GM21717 (cell line): ENCODE measurements at regions not wholly inside any gene's neighbourhood (a gene's known extent, or its start where the extent isn't known, plus 50 kb on each side); places are given as distances from the start of the nearest gene placed in this dataset.
"Not testable (repeated sequence)": the region's sequence is repeated elsewhere in the genome, so short reads cannot be mapped to it uniquely, and the experiment has no call there.

ENCODE experiments used
- ATAC-seq: cut with Tn5 transposase; IDR thresholded peaks from one replicate; pipeline ENCODE4 v1.9.1; 2021; ENCODE audit warnings: mild to moderate bottlenecking, moderate library complexity; ENCODE audit not compliant: unreplicated experiment

DNA sequence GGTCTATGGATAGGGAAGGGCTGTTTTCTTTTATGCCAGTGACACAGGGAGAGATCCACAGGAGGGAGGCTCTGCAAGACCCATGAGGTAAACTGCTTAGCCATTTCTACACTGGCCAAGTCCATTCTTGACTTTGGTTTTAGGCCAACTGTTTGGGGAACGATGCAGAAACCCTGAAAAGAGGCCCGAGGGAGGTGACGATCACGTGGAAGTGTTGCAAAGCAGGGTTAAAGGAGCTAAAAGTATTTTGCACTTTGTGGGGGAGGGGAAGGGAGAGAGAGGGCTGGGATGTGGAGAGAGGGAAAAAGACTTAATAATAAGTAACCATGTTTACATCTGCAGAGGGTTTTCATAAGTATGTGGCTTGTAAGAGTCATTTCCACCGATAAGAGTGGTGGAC, 239.7 kb downstream of the EMX2 start:
- ATAC-seq: no peak

DNA sequence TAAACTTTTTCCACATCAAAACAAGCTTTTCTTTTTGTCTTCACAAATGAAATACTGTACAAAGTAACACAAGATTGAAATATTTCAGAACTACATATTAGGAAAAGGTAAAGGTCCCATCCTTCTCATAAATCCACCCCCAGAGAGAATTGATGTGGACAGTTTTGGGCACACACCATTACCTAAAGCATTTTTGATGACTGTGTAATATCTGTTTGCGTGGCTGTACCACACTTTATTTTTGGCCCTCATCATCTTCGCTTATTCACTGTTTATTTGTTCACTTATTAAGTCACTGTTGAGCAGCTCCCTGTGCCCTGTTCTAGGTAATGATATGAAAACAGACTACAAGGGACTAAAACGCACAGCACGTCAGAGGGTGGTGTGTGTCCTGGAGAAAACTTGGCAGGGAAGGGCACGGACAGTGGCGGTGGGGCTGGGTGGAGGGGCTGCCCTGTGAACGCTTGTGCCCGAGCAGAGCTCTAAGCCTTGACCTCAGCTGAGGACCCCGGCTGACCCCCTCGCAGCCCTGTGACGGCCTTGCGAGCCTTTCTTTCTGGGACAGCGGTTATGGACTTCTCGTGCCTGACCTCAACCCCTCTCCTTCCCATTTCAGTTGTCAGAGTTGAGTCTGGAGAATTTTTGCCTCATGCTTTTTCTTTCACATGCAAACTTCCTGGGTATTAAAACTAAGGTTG, 241.3 kb downstream of the EMX2 start:
- no peak for ATAC-seq

DNA sequence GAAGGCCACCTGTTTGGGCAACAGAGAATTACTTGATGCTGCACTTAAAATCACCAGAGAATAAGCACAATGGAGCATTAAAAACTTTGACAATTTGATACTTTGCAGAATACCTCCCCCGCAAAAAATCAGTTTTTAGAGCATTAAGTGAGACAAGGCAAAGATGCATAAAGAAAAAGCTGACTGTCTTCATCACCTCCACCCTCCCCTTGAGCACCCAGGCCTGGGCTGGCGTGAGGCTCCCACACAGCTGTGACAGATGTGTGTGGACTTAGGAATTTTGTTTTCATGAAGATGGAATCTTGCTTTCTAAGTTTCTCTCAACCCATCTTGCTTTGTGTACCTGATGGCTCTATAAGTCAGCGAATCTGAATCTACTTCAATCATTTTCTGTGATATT, 242.2 kb downstream of the EMX2 start:
- no peak for ATAC-seq

DNA sequence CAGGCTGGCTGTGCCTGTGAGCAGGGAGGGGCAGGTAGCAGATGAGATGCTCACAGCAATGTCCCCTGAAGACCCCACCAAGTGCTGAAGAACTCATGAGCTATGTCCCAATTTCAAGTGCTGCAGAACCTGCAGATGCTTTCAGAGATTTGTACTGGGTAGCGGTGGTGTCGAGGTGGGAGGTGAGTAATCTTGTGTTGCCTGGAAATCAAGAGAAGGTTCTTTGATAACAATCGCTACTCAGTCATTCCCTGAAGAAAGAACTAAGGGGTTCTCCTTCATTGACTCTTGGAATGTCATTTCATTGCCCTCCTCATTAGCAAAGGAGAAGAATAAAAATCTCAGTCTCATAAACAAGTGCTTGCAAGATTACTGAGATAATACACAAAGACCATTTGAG, 246.4 kb downstream of the EMX2 start:
- no peak for ATAC-seq

DNA sequence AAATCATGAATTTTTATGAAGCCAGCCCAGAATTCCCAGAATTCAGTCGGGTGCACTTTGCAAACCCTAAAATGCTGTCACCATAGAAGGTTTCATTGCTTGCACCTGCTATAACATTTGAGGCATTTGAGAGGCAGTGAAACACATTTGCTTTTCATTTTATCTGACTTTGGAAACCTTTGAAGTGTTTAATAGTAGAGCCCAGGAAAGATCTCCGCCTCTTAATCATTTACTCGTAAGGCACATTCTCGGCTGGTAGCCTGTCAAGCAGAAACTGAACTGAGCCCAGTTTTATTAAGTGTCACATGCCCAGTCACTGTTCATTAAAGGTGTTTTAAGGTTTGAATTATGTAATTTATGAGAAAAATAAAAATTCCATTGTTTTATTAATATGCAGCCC, 247.6 kb downstream of the EMX2 start:
- no peak for ATAC-seq

DNA sequence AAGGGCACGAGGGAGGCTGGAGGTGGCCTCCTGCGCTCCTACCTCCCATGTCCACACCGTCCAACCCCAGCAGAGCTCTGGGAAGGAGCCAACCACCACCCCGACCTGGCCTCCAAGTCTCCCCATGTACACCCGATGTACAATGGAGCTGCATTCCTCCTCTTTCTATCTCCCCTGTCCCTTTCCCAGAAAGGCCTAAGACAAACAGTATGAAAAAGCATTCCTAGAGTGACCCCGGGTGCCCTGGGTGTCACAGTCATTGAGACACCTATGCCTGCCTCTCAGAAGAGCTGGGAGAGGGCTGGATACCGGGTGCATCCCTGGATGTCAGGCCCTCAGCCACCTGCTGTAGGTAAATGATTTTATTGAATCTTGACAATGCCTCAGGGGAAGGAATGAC, 248.1 kb downstream of the EMX2 start:
- no peak for ATAC-seq

DNA sequence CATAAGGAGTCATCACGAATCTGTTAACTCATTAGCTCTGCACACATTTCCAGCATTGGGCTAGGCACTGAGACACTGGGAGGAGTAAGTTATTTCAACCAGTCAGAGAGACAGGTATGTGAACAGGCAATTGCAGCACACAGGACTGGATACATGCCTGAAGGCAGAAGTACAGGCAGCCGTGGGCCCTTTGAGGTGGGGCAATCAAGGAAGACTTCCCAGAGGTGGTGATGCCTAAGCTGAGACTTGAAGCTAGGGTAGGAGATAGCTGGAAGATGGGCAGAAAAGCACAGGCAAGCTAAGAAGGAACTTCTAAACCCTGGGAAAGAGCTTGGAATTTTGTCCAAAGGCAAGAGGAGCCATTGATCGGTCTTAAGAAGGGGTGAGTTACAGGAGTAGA, 249.7 kb downstream of the EMX2 start:
- no peak for ATAC-seq

DNA sequence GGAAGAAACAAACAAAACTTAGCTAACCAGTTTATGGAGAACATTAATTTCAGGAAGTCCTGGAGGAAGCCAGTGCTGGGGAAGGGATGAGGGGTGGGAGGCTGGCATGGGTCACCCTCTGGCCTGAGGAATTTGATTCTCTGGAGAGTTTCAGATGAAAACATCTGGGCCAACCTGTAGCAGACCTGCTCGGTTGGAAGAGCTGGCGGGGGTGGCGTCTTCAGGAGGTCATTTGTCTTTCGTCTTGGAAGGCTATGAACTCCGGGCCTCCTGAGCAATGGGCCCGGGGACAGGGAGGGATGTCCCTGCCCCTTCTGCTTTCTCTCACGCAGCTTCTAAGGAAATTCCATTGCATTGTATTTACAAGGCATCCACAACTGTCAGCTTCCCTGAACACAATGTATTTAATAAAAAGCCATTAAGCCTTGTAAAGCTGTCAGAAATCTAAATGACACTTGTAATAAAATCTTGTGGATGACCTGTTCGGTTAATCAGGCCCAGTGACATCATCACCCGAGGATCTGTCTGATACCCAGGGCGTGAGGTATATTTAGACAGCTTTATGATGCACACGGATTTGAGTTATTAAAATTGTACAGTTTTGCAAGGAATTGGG, 250.5 kb downstream of the RAB11FIP2 start:
- ATAC-seq: no peak

DNA sequence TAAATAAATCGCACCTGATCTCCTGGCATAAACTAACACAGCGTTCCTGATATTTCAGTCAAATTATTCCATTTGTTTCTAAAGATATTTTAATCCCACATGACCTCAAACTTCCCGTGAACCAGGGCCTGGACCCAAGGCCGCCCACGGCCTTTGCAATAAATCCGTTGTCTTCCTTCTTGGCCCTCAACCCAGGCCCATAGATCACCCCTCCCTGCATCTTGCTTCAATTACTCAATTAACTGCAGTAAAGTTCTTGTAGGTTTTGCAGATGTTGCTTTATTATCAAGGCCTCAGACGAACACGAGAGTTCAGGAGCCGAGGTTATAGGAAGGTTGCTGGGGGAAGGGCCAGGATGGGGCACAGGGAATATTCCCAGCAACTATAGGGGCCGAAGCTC, 249.4 kb downstream of the RAB11FIP2 start:
- no peak for ATAC-seq

DNA sequence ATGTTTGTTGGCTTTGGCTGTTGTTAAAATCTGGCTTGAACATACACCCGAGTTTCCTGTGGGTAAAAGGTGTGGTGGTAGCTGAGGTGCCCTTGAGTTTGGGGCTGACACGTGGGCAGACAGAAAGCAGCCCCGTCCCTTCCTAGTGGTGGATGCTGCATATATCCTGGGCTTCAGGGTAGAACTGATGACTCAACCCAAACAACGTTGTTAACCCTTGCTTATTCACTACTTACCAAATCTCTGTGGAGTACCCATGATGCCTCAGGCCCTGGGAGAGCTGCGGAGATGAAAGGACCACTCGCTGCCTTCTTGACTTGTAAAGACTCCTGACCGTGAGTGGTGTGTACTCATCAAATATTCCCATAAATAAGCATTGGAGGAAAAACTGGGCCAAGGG, 245.1 kb downstream of the RAB11FIP2 start:
- ATAC-seq: no peak

DNA sequence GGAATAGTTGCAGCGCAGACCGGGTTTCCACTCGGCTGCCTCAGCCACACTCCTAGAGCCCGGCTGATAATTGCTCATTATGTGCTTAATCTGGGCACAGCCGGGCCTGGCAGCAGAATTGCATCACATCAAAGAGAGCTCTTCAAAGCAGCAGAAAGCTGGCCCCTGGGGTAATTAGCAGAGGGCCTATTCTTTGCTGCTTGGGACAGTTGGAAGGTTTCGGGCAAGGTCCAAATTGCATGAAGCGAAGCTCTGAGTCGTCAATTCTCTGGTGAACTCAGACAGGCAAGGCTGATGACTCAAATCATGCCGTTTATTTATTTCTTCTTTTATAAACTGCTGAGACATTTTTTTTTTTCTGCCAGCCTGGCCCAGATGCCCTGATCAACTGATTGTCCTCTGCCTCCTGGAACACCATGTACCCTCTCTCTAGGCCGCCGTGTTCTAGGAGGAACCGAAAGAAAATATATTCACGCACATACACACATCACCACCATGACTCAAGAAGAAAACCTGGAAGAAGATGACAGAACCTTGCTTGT, 242.2 kb downstream of the RAB11FIP2 start:
- no peak for ATAC-seq

DNA sequence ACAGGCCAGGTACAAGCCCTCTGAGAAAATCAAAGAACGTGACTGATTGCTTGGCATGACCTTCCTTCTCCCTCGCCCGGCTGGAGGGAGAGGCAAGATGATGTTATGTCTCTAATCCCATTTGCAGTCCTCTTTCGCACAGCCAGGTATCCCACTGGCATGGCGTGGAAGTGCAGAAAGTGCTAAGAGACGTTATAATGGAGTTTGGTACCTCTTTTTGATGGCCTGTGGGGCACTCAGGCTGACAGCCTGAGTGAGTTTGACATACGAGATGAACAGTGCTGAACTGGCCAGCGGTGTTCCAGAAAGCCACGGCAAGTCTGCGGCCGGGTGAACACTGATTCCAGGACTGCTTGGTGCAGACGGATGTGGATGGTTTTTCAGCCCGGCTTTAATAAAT, 241.6 kb downstream of the RAB11FIP2 start:
- ATAC-seq: no peak

DNA sequence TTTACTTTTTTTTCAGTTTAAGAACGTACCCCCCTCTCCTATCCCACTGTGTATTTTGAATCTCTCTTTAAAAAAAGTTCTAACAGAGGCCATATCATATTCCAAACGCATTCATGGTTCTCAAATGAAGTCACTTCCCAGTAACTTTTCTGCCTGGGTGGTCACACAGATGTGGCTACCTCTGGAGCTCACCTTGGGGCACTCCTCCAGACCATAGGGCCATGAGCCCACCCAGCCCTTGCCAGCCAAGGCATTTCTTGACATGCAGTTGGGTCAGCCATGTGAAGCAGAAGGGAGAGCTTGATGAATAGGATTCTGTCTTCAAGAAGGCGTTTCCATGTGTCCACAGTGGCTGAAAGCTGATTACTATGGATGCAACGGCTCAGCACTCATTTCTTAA, 239.3 kb downstream of the RAB11FIP2 start:
- no peak for ATAC-seq

DNA sequence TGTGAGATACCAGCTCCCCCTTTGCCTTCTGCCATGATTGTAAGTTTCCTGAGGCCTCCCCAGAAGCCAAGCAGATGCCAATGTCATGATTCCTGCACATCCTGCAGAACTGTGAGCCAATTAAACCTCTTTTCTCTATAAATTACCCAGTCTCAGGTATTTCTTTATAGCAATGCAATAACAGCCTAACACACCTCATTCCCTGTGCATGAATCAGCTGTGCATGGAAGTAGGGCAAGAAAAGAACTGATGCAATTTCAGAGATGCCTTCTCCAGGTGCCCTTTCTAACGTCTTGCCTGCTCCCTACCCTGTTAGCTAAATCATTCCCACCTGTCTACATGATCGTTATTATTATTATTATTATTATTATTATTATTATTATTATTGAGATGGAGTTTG, 230.9 kb downstream of the RAB11FIP2 start:
- not testable (repeated sequence) for ATAC-seq

DNA sequence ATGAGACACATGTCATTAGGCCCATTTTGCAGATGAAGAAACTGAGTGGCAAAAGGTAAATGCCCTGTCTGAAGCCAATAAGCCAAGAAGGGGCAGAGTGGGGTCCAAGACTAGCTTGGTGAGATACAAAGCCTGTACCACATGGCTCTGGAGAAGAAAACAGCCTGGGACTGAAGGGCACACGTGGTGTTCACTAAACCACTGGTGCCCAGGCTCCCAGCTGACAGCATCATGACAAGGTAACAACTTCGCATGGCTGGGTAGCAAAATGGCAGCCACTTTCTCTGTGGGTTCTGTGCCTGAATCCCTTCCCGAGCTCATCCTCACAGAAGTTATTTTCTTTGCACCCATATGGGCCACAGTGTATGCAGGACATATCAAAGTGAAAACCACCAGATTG, 229.6 kb downstream of the RAB11FIP2 start:
- ATAC-seq: no peak

DNA sequence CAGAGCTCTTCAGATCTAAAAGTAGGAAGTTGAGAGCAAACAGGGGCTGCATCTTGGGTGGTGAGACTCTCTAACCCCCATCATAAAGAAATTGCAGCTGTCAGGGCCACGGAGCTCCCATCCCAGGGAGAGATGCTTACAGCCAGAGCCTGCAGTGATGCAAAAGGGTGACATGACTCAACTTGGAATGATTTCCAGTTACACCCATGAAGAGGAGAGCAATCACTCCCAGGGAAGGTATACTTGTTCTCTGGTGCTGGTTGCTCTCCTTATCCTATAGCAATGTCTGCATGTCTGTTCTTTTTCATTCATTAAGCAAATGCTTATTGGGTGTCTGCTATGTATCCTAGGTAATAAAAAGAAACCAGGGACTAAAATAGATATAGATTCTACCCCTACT, 228.0 kb downstream of the RAB11FIP2 start:
- ATAC-seq: no peak

DNA sequence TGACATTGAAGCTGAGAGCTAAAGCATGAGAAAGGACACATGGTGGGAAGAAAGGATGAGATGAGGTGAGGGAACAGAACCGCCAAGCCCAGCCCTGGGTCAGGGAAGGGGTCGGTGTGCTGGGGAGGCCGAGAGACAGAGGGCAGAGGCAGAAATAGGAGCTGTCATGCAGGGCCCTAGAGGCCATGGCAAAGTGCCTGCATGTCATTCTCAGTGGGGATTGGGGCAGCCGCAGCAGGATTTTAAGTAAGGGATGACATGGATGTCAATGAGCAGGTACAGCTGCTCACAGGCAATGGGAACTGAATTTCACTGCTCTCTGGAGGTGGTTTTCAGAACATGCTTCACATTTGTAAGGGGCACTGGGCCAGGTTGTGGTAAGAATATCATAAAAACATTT, 227.4 kb downstream of the RAB11FIP2 start:
- ATAC-seq: no peak

DNA sequence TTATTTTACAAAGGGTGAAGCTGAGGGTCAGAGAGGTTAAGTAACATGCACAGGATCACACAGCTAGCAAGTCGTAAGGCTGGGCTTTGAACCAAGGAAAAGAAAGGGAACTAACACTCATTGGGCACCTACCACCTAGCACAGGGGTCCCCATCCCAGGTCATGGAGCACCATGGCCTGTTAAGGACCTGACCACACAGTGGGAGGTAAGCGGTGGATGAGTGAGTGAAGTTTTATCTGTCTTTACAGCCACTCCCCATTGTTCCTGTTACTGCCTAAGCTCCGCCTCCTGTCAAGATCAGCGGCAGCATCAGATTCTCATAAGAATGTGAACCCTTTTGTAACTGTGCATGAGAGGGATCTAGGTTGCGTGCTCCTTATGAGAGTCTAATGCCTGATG, 222.8 kb downstream of the RAB11FIP2 start:
- no peak for ATAC-seq

DNA sequence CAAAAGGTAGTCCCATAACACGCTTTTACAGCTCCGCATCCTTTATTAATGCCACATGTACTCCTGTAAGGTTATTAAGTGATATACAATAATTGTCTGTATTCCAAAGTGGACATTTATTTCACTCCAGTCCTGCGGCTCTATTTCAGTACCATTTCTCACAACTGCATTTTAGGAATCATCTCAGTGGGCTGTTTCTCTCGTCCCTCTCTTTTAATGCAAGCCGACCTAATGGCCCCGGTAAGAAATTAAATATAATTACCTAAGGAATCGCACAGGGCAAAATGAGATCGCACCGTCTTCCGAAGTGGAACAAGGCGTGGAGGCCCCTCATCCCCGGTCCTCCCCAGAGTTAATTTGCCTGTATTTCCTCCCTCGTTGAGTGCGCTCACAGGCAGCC, 216.5 kb downstream of the RAB11FIP2 start:
- no peak for ATAC-seq

DNA sequence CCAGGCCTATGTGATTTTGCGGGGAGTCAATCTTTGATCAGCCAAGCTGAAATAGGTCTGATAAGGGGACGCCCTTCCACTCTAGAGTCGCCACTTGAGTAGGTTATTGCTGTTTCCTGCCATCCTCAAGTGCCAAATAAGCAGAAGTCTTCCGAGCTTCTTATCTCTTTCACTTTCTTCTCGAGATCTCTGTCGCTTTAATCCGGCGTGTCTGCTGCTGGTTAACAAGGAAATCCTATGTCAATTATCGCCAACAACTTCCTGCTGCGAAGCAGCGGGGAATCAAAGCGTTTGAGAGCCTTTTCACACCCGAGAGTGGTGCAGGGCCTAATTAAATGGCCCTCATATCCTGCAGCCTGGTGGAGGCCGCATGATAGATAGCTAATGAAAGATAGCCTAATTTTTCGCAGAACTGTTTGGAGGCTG, 215.9 kb downstream of the RAB11FIP2 start:
- no peak for ATAC-seq

DNA sequence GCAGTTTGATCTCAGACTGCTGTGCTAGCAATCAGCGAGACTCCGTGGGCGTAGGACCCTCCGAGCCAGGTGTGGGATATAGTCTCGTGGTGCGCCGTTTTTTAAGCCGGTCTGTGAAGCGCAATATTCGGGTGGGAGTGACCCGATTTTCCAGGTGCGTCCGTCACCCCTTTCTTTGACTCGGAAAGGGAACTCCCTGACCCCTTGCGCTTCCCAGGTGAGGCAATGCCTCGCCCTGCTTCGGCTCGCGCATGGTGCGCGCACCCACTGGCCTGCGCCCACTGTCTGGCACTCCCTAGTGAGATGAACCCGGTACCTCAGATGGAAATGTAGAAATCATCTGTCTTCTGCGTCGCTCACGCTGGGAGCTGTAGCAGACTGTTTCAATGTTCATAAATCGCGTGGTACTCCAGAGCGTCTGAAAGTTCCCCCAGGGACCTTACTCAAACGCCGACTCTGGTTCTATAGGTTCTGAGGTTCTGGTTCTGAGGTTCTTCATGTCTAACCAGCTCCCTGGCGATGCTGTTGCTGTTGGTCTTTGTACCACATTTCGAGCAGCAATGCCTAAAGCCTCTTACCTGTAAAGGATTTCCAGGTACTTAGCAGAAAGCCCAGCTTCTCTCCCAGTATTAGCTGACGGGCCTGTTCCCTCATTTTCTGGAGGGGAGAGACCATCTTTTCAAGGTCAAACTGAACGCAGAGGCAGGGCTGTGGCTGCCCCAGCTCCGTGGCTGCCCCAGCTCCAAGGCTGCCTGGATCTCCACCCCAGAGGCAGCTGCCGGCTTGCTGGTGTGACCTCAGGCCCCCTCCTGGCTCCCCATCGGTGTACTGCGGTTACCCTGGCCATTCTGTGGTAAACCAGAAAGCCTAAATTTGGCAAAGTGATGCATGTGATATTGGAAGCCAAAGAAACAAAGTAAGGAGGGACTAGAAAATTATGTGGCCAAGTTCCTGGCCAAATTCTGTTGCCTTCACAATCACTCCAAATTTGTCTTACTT, 207.9 kb downstream of the RAB11FIP2 start:
- ATAC-seq: not testable (repeated sequence)
